H9 (cell line): ENCODE measurements at regions not wholly inside any gene's neighbourhood (a gene's known extent, or its start where the extent isn't known, plus 50 kb on each side); places are given as distances from the start of the nearest gene placed in this dataset.

Source experiments
- DNase-seq: peaks from one replicate; pipeline ENCODE4 v3.0.0-alpha.2; 2017
- H2AFZ ChIP-seq: one replicate; pipeline ENCODE4 v1.6.1; 2013; ENCODE audit warnings: mild to moderate bottlenecking, low read length, control low read depth, moderate library complexity
- H2AK5ac ChIP-seq: 2 replicates; pipeline ENCODE4 v1.6.1; 2013; ENCODE audit warnings: low read length, control low read depth, mixed read lengths; ENCODE audit not compliant: insufficient read length
- H2BK120ac ChIP-seq: one replicate; pipeline ENCODE4 v1.6.1; 2013; ENCODE audit warnings: low read depth, mild to moderate bottlenecking, low read length, control low read depth, inconsistent platforms; ENCODE audit not compliant: poor library complexity, severe bottlenecking
- H2BK12ac ChIP-seq: 2 replicates; pipeline ENCODE4 v1.6.1; 2013; ENCODE audit warnings: low read length, control low read depth, mixed read lengths, low read depth; ENCODE audit not compliant: insufficient read length
- H2BK15ac ChIP-seq: 2 replicates; pipeline ENCODE4 v1.6.1; 2013; ENCODE audit warnings: low read depth, low read length, control low read depth
- H2BK20ac ChIP-seq: one replicate; pipeline ENCODE4 v1.6.1; 2013; ENCODE audit warnings: low read depth, mild to moderate bottlenecking, low read length, control low read depth, inconsistent platforms; ENCODE audit not compliant: poor library complexity, severe bottlenecking
- H2BK5ac ChIP-seq: 2 replicates; pipeline ENCODE4 v1.6.1; 2013; ENCODE audit warnings: low read length, control low read depth, mixed read lengths; ENCODE audit not compliant: insufficient read length
- H3K14ac ChIP-seq: 2 replicates; pipeline ENCODE4 v1.6.1; 2013; ENCODE audit warnings: low read length, control low read depth; ENCODE audit not compliant: insufficient read depth
- H3K18ac ChIP-seq: 2 replicates; pipeline ENCODE4 v1.6.1; 2013; ENCODE audit warnings: low read depth, mild to moderate bottlenecking, mixed read lengths, low read length, control low read depth; ENCODE audit not compliant: insufficient read length
- H3K23ac ChIP-seq: 2 replicates; pipeline ENCODE4 v1.6.1; 2013; ENCODE audit warnings: low read length, control low read depth, mixed read lengths, low read depth; ENCODE audit not compliant: insufficient read length
- H3K23me2 ChIP-seq: 2 replicates; pipeline ENCODE4 v1.6.1; 2013; ENCODE audit warnings: low read depth, mild to moderate bottlenecking, mixed read lengths, low read length, control low read depth; ENCODE audit not compliant: insufficient read length, poor library complexity, severe bottlenecking
- H3K27ac ChIP-seq: 2 replicates; pipeline ENCODE4 v1.5.1; 2013; ENCODE audit warnings: low read length, control low read depth, mixed read lengths, low read depth; ENCODE audit not compliant: insufficient read length
- H3K27me3 ChIP-seq: 2 replicates; pipeline ENCODE4 v1.6.1; 2013; ENCODE audit warnings: low read length, control low read depth, inconsistent platforms; ENCODE audit not compliant: insufficient read depth
- H3K4ac ChIP-seq: 2 replicates; pipeline ENCODE4 v1.6.1; 2013; ENCODE audit warnings: low read depth, mild to moderate bottlenecking, control low read depth, inconsistent platforms, low read length, moderate library complexity
- H3K4me1 ChIP-seq: 2 replicates; pipeline ENCODE4 v1.6.1; 2013; ENCODE audit warnings: low read length, control low read depth, inconsistent platforms; ENCODE audit not compliant: insufficient read depth
- H3K4me2 ChIP-seq: 2 replicates; pipeline ENCODE4 v1.6.1; 2013; ENCODE audit warnings: low read length, control low read depth, mixed read lengths; ENCODE audit not compliant: insufficient read length, insufficient read depth
- H3K56ac ChIP-seq: 2 replicates; pipeline ENCODE4 v1.6.1; 2013; ENCODE audit warnings: low read depth, mild to moderate bottlenecking, mixed read lengths, low read length, control low read depth; ENCODE audit not compliant: insufficient read length
- H3K79me1 ChIP-seq: 2 replicates; pipeline ENCODE4 v1.6.1; 2013; ENCODE audit warnings: low read depth, mild to moderate bottlenecking, moderate library complexity, low read length, control low read depth, inconsistent platforms; ENCODE audit not compliant: insufficient read depth, poor library complexity, severe bottlenecking
- H3K79me2 ChIP-seq: 2 replicates; pipeline ENCODE4 v1.6.1; 2013; ENCODE audit warnings: low read length, control low read depth, inconsistent platforms; ENCODE audit not compliant: insufficient read depth
- H3K9ac ChIP-seq: 2 replicates; pipeline ENCODE4 v1.6.1; 2013; ENCODE audit warnings: low read length, control low read depth, mixed read lengths; ENCODE audit not compliant: insufficient read length; ENCODE audit errors: extremely low read depth
- H3K9me3 ChIP-seq: one replicate; pipeline ENCODE4 v1.6.1; 2013; ENCODE audit warnings: low read depth, low read length, inconsistent platforms; ENCODE audit not compliant: control insufficient read depth
- H3T11ph ChIP-seq: one replicate; pipeline ENCODE4 v1.6.1; 2013; ENCODE audit warnings: mild to moderate bottlenecking, low read length, control low read depth, inconsistent platforms
- H4K20me1 ChIP-seq: one replicate; pipeline ENCODE4 v1.6.1; 2013; ENCODE audit not compliant: control insufficient read depth, insufficient read length, insufficient read depth
- H4K5ac ChIP-seq: 2 replicates; pipeline ENCODE4 v1.6.1; 2013; ENCODE audit warnings: low read depth, mild to moderate bottlenecking, mixed read lengths, low read length, control low read depth; ENCODE audit not compliant: insufficient read length
- H4K8ac ChIP-seq: replicated peaks from 2 replicates; pipeline ENCODE4 v1.6.1; 2013; ENCODE audit warnings: low read length, control low read depth, mixed read lengths, low read depth; ENCODE audit not compliant: insufficient read length
- H4K91ac ChIP-seq: 2 replicates; pipeline ENCODE4 v1.6.1; 2013; ENCODE audit warnings: low read depth, mild to moderate bottlenecking, moderate library complexity, mixed read lengths, low read length, control low read depth; ENCODE audit not compliant: insufficient read length
- H3K27ac Mint-ChIP-seq, 3 experiments: 2 replicates in 2 of 3; 3 replicates in 1 of 3; pipeline ENCODE4 v1.8.0; 2020 to 2021; ENCODE audit warnings: mixed read lengths in 3 of 3, mild to moderate bottlenecking in 1 of 3, moderate library complexity in 1 of 3
- H3K27me3 Mint-ChIP-seq: 2 replicates; pipeline ENCODE4 v1.8.0; 2021; ENCODE audit warnings: low read depth, mild to moderate bottlenecking, moderate library complexity, mixed read lengths
- H3K36me3 Mint-ChIP-seq, 3 experiments: 2 replicates in 2 of 3; 3 replicates in 1 of 3; pipeline ENCODE4 v1.8.0; 2020 to 2021; ENCODE audit warnings: low read depth in 3 of 3, mixed read lengths in 3 of 3; ENCODE audit not compliant: insufficient read depth in 1 of 3
- H3K4me1 Mint-ChIP-seq, 2 experiments: 2 replicates each; pipeline ENCODE4 v1.8.0; 2020; ENCODE audit warnings: mixed read lengths in 2 of 2
- H3K4me3 Mint-ChIP-seq, 2 experiments: 2 replicates in 1 of 2; 3 replicates in 1 of 2; pipeline ENCODE4 v1.8.0; 2020 to 2021; ENCODE audit warnings: mild to moderate bottlenecking in 2 of 2, mixed read lengths in 2 of 2, moderate library complexity in 1 of 2
- H3K9me3 Mint-ChIP-seq, 2 experiments: 2 replicates in 1 of 2; 3 replicates in 1 of 2; pipeline ENCODE4 v1.8.0; 2020; ENCODE audit warnings: mild to moderate bottlenecking in 2 of 2, mixed read lengths in 2 of 2, moderate library complexity in 1 of 2
- CTCF ChIP-seq: fragments of 200-600 bp; sonication (generic); conservative IDR thresholded peaks from 3 replicates; pipeline ENCODE4 v1.8.0; 2021; ENCODE audit warnings: antibody characterized with exemption, mild to moderate bottlenecking
- WGBS: extraction: QIAGEN DNeasy Blood & Tissue Kit; methylation state at CpG from one replicate; pipeline ENCODE4 v1.1.7; 2013; ENCODE audit warnings: missing lambda C conversion rate, low lambda C conversion rate, mixed read lengths; ENCODE audit not compliant: insufficient read length; ENCODE audit errors: extremely low coverage; 5-methylcytosine and 5-hydroxymethylcytosine counted together

GRCh38 chr5:125970631-125971307, 452.4 kb upstream of the GRAMD2B start:
- Histone ChIP-seq H3K27me3 (no peaks in the 10 kb centered on the region), H2AFZ (no peak overlapping the region), H2AK5ac (no peak overlapping the region), H4K91ac (no peak overlapping the region), H2BK5ac (no peak overlapping the region), H4K8ac (no peak overlapping the region), H3K79me1 (no peaks in the 10 kb centered on the region), H3K56ac (no peak overlapping the region), H2BK120ac (no peak overlapping the region), H3T11ph (no peak overlapping the region), H3K79me2 (no peaks in the 10 kb centered on the region), H3K23me2 (no peaks in the 10 kb centered on the region), H4K5ac (no peak overlapping the region), H3K4me2 (no peak overlapping the region), H3K27ac (no peak overlapping the region), H3K14ac (no peak overlapping the region), H3K4me1 (no peaks in the 10 kb centered on the region), H3K18ac (no peak overlapping the region), H2BK12ac (no peak overlapping the region), H3K4ac (no peak overlapping the region), H3K9me3 (no peaks in the 10 kb centered on the region), H2BK15ac (no peak overlapping the region), H4K20me1 (no peaks in the 10 kb centered on the region), H3K9ac (no peak overlapping the region), H3K23ac (no peak overlapping the region), H2BK20ac (no peak overlapping the region)
- H3K36me3 Mint-ChIP-seq: no peaks in the 10 kb centered on the region; a peak in 2 of 7 replicates
- no CpG with 5 or more reads among the region's 7 CpGs for WGBS
- H3K4me1 Mint-ChIP-seq: peaks cover 6 to 12% of the 10 kb centered on the region in 2 experiments
- no peak for TF ChIP-seq CTCF
- H3K9me3 Mint-ChIP-seq: no peaks in the 10 kb centered on the region; a peak in 1 of 5 replicates
- no peaks in the 10 kb centered on the region for H3K27me3 Mint-ChIP-seq
- H3K27ac Mint-ChIP-seq: no peak overlapping the region
- DNase-seq: no peak
- no peak overlapping the region for H3K4me3 Mint-ChIP-seq
